Sigmoid colon (tissue), 6 donors: ENCODE measurements at regions not wholly inside any gene's neighbourhood (a gene's known extent, or its start where the extent isn't known, plus 50 kb on each side); places are given as distances from the start of the nearest gene placed in this dataset.

Source experiments
- DNase-seq: peaks from one replicate; pipeline ENCODE4 v3.0.0-alpha.2; 2019
- H3K27ac ChIP-seq, 4 donors: fragments of 200-600 bp; sonication (generic); one replicate each; pipeline ENCODE4 v1.5.1; 2016 to 2019; ENCODE audit warnings: mild to moderate bottlenecking in 1 of 4
- H3K27me3 ChIP-seq, 3 donors: fragments of 200-600 bp; sonication (generic); one replicate each; pipeline ENCODE4 v1.5.1; 2019; ENCODE audit warnings: mild to moderate bottlenecking in 1 of 3
- H3K36me3 ChIP-seq, 4 donors: fragments of 200-600 bp; sonication (generic); one replicate each; pipeline ENCODE4 v1.5.1; 2016 to 2019
- H3K4me1 ChIP-seq, 4 donors: fragments of 200-600 bp; sonication (generic); one replicate each; pipeline ENCODE4 v1.5.1; 2017 to 2019
- H3K4me3 ChIP-seq, 4 donors: fragments of 200-600 bp; sonication (generic); one replicate each; pipeline ENCODE4 v1.5.1; 2017 to 2019; ENCODE audit warnings: mild to moderate bottlenecking in 2 of 4, moderate library complexity in 1 of 4
- H3K9me3 ChIP-seq, 4 donors: fragments of 200-600 bp in 3 of 4; sonication (generic) in 3 of 4; one replicate each; pipeline versions ENCODE4 v1.5.1 to v1.6.1; 2013 to 2019
- CTCF ChIP-seq, 4 experiments: fragments of 450-650 bp in 3 of 4; fragments of 200-600 bp in 1 of 4; IDR thresholded peaks; one replicate each; pipeline ENCODE4 v1.5.1; 2016 to 2019; ENCODE audit warnings: antibody characterized with exemption in 4 of 4, mild to moderate bottlenecking in 3 of 4, moderate library complexity in 2 of 4
- EP300 ChIP-seq, 4 donors: sonication (generic); formaldehyde crosslinking; IDR thresholded peaks; one replicate each; pipeline ENCODE4 v1.6.1; 2017; ENCODE audit warnings: antibody characterized with exemption in 4 of 4
- POLR2A ChIP-seq, 2 donors: fragments of 450-650 bp; IDR thresholded peaks; one replicate each; pipeline ENCODE4 v1.6.1; 2016; ENCODE audit warnings: antibody characterized with exemption in 2 of 2, mild to moderate bottlenecking in 2 of 2, moderate library complexity in 2 of 2
- POLR2AphosphoS5 ChIP-seq, 4 donors: sonication (generic); formaldehyde crosslinking; IDR thresholded peaks; one replicate each; pipeline ENCODE4 v1.6.1; 2017; ENCODE audit warnings: antibody characterized with exemption in 4 of 4
- WGBS, 2 donors: extraction: QIAGEN DNeasy Blood & Tissue Kit; methylation state at CpG; one replicate each; pipeline ENCODE4 v1.1.7; 2013; 5-methylcytosine and 5-hydroxymethylcytosine counted together
- intact Hi-C: fragments of 100-400 bp; cut with DNase I; formaldehyde crosslinking; loops from one replicate; pipeline ENCODE4 v1.15.1; 2023
- donor health status: healthy with polysubstance abuse.
- donor health status: healthy.

DNA sequence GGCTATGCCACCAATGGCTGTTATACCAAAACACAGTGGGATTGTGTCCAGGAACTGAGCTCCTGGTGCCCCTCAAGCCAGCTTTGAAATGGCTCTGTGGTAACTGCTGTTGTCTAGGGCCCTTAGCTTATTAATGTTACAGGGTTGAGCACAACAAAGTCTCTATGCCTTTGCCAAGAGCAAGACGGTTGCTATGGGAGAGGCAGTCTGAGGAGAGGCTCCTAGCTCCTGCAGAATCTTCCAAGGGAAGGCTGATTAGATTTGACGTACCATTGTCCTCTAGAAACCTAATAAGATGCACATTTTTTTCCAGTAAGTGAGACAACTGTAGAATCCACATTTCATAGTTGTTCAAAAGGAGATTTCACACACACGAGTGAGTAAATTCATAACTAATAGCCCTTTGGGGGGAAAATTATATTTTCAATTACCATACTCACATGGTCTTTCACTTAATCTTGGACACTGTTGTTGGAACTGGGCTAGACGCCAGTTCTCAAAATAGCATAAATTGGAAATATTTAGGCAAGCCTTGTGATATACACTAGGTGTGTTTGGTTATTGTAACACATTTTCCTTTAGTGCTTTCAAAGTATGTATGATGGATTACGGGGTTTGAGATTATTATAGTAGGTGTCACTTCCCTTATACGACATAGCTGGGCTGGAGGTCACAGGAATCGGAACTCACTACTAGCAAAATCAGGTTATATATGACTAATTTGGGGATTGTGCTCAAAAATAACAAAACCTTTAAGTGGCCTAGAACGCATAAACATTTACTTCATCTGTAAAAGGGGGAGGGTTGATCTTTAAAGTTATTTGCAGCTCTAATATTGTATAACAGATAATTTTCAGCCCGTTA, 186.3 kb upstream of the EGFLAM start:
- Histone ChIP-seq H3K9me3 (no peaks in the 10 kb centered on the region), H3K27ac (no peak overlapping the region), H3K27me3 (no peaks in the 10 kb centered on the region), H3K4me3 (no peak overlapping the region), H3K4me1 (peaks cover 0 to 7% (median 0%) of the 10 kb centered on the region in 4 donors), H3K36me3 (no peaks in the 10 kb centered on the region)
- no peak for TF ChIP-seq POLR2AphosphoS5 (IDR thresholded peaks at IDR 0.05)
- intact Hi-C loops, result no loop called here
- 81 to 82% methylated on average over 9 of the region's 9 CpGs for WGBS, 2 donors
- no peak for DNase-seq

GRCh38 chr5:38070304-38070950, 187.9 kb upstream of the EGFLAM start:
- H3K27me3 ChIP-seq, result no peaks in the 10 kb centered on the region
- WGBS, 2 donors, result 94% methylated on average over 6 of the region's 6 CpGs
- TF ChIP-seq CTCF (IDR thresholded peaks at IDR 0.05) (no peak), EP300 (IDR thresholded peaks at IDR 0.05) (no peak), POLR2A (IDR thresholded peaks at IDR 0.05) (no peak), POLR2AphosphoS5 (IDR thresholded peaks at IDR 0.05) (no peak)
- H3K4me1 ChIP-seq, result peaks cover 0 to 7% (median 0%) of the 10 kb centered on the region in 4 donors
- H3K9me3 ChIP-seq, result no peaks in the 10 kb centered on the region
- H3K27ac ChIP-seq, result no peak overlapping the region
- no peaks in the 10 kb centered on the region for H3K36me3 ChIP-seq
- no peak overlapping the region for H3K4me3 ChIP-seq
- intact Hi-C loops, result no loop called here
- no peak for DNase-seq

DNA sequence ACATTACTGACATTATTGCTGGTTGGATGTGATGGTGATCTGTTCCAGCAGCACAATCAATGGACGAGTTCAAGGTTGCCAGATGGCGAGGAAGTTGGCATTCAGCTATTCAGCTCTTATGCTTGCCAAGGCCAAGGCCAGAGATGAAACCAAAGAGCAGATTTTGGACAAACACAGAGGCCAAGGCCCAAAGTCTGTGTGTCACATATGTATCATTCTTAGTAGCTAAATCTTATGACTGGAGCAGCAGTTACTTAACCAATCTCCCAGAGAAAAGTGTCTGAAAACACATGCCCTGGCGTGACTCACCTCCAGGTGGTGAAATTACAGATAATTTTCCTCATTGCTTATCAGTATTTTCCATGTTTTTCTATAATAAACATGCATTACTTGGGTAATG, 189.0 kb upstream of the EGFLAM start:
- TF ChIP-seq CTCF (IDR thresholded peaks at IDR 0.05), result no peak
- TF ChIP-seq POLR2A (IDR thresholded peaks at IDR 0.05), result no peak
- no peak for TF ChIP-seq POLR2AphosphoS5 (IDR thresholded peaks at IDR 0.05)
- no peak for TF ChIP-seq EP300 (IDR thresholded peaks at IDR 0.05)
- Histone ChIP-seq H3K4me1 (peaks cover 0 to 7% (median 0%) of the 10 kb centered on the region in 4 donors), H3K4me3 (no peak overlapping the region), H3K36me3 (no peaks in the 10 kb centered on the region), H3K27me3 (no peaks in the 10 kb centered on the region), H3K9me3 (no peaks in the 10 kb centered on the region), H3K27ac (no peak overlapping the region)
- 72 to 80% methylated on average over 3 of the region's 3 CpGs for WGBS, 2 donors
- intact Hi-C loops, result no loop called here
- no peak for DNase-seq

DNA sequence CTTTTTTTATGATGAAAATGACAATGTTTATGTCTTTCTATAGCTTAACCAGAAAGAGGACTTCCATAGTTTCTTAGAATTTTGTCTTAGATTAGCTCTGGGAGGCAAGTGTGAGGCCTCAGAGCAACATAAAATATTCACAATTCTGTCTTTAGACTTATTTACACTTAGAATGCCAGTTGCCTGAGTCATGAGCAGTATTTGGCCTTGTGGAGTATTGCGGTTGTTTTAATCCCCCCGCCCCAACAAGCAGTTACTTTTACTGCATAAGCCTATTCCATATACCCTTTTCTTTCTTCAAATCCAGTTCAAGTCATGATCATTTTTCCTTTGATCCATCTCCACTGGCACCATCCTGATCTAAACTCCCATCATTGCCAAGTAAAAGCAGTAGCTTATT, 198.0 kb upstream of the EGFLAM start:
- Histone ChIP-seq H3K4me3 (no peak overlapping the region), H3K4me1 (peaks cover 0 to 21% (median 3%) of the 10 kb centered on the region in 4 donors), H3K9me3 (no peaks in the 10 kb centered on the region), H3K36me3 (no peaks in the 10 kb centered on the region), H3K27ac (peak overlapping the region in 1 of 4 donors; percentile 48), H3K27me3 (no peaks in the 10 kb centered on the region)
- no peak for DNase-seq
- intact Hi-C loops, result no loop called here
- TF ChIP-seq CTCF (IDR thresholded peaks at IDR 0.05), result no peak
- no peak for TF ChIP-seq POLR2AphosphoS5 (IDR thresholded peaks at IDR 0.05)
- no peak for TF ChIP-seq POLR2A (IDR thresholded peaks at IDR 0.05)
- TF ChIP-seq EP300 (IDR thresholded peaks at IDR 0.05), result no peak
- WGBS, 2 donors, result 68 to 70% methylated on average over 2 of the region's 2 CpGs

GRCh38 chr5:38059876-38060275, 198.5 kb upstream of the EGFLAM start:
- DNase-seq, result no peak

More at GRCh38 chr5:38059876-38060275, 198.5 kb upstream of the EGFLAM start:
- TF ChIP-seq EP300 (IDR thresholded peaks at IDR 0.05) (no peak), POLR2AphosphoS5 (IDR thresholded peaks at IDR 0.05) (no peak), POLR2A (IDR thresholded peaks at IDR 0.05) (no peak), CTCF (IDR thresholded peaks at IDR 0.05) (no peak)
- Histone ChIP-seq H3K27ac (peak overlapping the region in 1 of 4 donors; percentile 48), H3K27me3 (no peaks in the 10 kb centered on the region), H3K4me1 (peaks cover 0 to 21% (median 3%) of the 10 kb centered on the region in 4 donors), H3K4me3 (no peak overlapping the region), H3K9me3 (no peaks in the 10 kb centered on the region), H3K36me3 (no peaks in the 10 kb centered on the region)
- intact Hi-C loops, result no loop called here
- 69 to 83% methylated on average over 6 of the region's 6 CpGs for WGBS, 2 donors
